LoVo (cell line): ENCODE measurements at regions not wholly inside any gene's neighbourhood (a gene's known extent, or its start where the extent isn't known, plus 50 kb on each side); places are given as distances from the start of the nearest gene placed in this dataset.

Experiments used
- DNase-seq: peaks from one replicate; pipeline ENCODE4 v3.0.0-alpha.2; 2016; ENCODE audit warnings: low spot score

- DNase-seq: no peak
Observed at GRCh38 chr4:36823199-36823967, 421.2 kb upstream of the NWD2 start.

- no peak for DNase-seq
Observed at GRCh38 chr4:36824682-36825081, 419.9 kb upstream of the NWD2 start.

GRCh38 chr4:36835246-36835645, 409.3 kb upstream of the NWD2 start:
- no peak for DNase-seq

GRCh38 chr4:36841583-36842326, 402.8 kb upstream of the NWD2 start:
- no peak for DNase-seq

- DNase-seq: no peak
Observed at GRCh38 chr4:36844448-36844847, 400.1 kb upstream of the NWD2 start.

- DNase-seq: no peak
Observed at GRCh38 chr4:36852856-36853255, 391.7 kb upstream of the NWD2 start.

- no peak for DNase-seq
Observed at GRCh38 chr4:36854554-36854953, 390.0 kb upstream of the NWD2 start.

GRCh38 chr4:36863601-36864000, 380.9 kb upstream of the NWD2 start:
- no peak for DNase-seq

GRCh38 chr4:36870121-36870520, 374.4 kb upstream of the NWD2 start:
- no peak for DNase-seq

- DNase-seq: no peak
Observed at GRCh38 chr4:36872679-36873078, 371.9 kb upstream of the NWD2 start.

GRCh38 chr4:36884151-36884550, 360.4 kb upstream of the NWD2 start:
- DNase-seq: no peak

GRCh38 chr4:36891971-36892370, 352.6 kb upstream of the NWD2 start:
- DNase-seq: no peak

- DNase-seq: no peak
Observed at GRCh38 chr4:36900446-36900987, 344.0 kb upstream of the NWD2 start.

GRCh38 chr4:36904823-36905222, 339.7 kb upstream of the NWD2 start:
- no peak for DNase-seq

GRCh38 chr4:36914106-36914505, 330.4 kb upstream of the NWD2 start:
- DNase-seq: no peak

GRCh38 chr4:36915717-36916116, 328.8 kb upstream of the NWD2 start:
- DNase-seq: no peak

GRCh38 chr4:36917413-36917812, 327.1 kb upstream of the NWD2 start:
- no peak for DNase-seq

- no peak for DNase-seq
Observed at GRCh38 chr4:36919721-36920120, 324.8 kb upstream of the NWD2 start.

GRCh38 chr4:36921476-36922216, 322.9 kb upstream of the NWD2 start:
- no peak for DNase-seq

GRCh38 chr4:36930562-36931111, 313.9 kb upstream of the NWD2 start:
- no peak for DNase-seq

GRCh38 chr4:36944232-36944631, 300.3 kb upstream of the NWD2 start:
- DNase-seq: no peak

- no peak for DNase-seq
Observed at GRCh38 chr4:36961420-36961819, 283.1 kb upstream of the NWD2 start.
